ENCODE measurements at regions not wholly inside any gene's neighbourhood (a gene's known extent, or its start where the extent isn't known, plus 50 kb on each side); places are given as distances from the start of the nearest gene placed in this dataset.

DNA sequence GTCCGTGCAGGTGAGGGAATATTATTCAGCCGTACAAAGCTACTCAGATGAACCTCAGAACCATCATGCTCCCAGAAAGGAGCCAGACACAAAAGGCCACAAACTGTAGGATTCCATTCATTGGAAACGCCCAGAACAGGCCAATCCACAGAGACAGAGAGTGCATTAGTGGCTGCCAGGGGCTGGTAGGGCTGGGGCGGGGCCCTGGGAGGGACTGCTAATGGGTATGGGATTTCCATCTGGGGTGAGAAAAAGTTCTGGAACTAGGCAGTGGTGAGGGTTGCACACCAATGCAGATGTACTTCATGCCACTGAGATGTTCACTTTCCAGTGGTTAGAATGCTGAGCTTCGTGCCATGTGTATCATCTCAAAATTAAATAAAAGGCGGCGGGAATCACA lies 101.1 kb downstream of the RFLNA start:
- no peak for TF ChIP-seq EZH2 (IDR thresholded peaks at IDR 0.05; ENCODE audit: borderline replicate concordance, low read depth, low read length, severe bottlenecking)
- TF ChIP-seq, protein P1, sequence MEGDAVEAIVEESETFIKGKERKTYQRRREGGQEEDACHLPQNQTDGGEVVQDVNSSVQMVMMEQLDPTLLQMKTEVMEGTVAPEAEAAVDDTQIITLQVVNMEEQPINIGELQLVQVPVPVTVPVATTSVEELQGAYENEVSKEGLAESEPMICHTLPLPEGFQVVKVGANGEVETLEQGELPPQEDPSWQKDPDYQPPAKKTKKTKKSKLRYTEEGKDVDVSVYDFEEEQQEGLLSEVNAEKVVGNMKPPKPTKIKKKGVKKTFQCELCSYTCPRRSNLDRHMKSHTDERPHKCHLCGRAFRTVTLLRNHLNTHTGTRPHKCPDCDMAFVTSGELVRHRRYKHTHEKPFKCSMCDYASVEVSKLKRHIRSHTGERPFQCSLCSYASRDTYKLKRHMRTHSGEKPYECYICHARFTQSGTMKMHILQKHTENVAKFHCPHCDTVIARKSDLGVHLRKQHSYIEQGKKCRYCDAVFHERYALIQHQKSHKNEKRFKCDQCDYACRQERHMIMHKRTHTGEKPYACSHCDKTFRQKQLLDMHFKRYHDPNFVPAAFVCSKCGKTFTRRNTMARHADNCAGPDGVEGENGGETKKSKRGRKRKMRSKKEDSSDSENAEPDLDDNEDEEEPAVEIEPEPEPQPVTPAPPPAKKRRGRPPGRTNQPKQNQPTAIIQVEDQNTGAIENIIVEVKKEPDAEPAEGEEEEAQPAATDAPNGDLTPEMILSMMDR (IDR thresholded peaks at IDR 0.05; ENCODE audit: borderline replicate concordance, extremely low read depth, low read length, poor library complexity, severe bottlenecking): no peak
